GM12878 (cell line): ENCODE measurements at regions not wholly inside any gene's neighbourhood (a gene's known extent, or its start where the extent isn't known, plus 50 kb on each side); places are given as distances from the start of the nearest gene placed in this dataset.

Experiments used
- BHLHE40 ChIP-seq, 2 experiments: fragments of 450-650 bp in 1 of 2; IDR thresholded peaks; 2 replicates each; pipeline ENCODE4 v1.6.1; 2011 to 2017; ENCODE audit warnings: low read depth in 2 of 2, borderline replicate concordance in 1 of 2, improper control_type of control experiment in 1 of 2, low read length in 1 of 2, mild to moderate bottlenecking in 1 of 2
- CHD1 ChIP-seq: IDR thresholded peaks from 2 replicates; pipeline ENCODE4 v1.6.1; 2012; ENCODE audit warnings: low read depth, low read length, improper control_type of control experiment
- CTCF ChIP-seq, 3 experiments: IDR thresholded peaks in 2 of 3; conservative IDR thresholded peaks in 1 of 3; 2 replicates each; pipeline ENCODE4 v1.5.1; 2011; ENCODE audit warnings: low read depth in 3 of 3, low read length in 3 of 3, mild to moderate bottlenecking in 3 of 3, control low read depth in 2 of 3, moderate library complexity in 2 of 3, inconsistent platforms in 1 of 3, mixed read lengths in 1 of 3; ENCODE audit not compliant: control insufficient read depth in 2 of 3, insufficient read depth in 1 of 3; ENCODE audit errors: extremely low read depth in 1 of 3
- EGR1 ChIP-seq, 2 experiments: IDR thresholded peaks; 1 replicate in 1 of 2; 2 replicates in 1 of 2; pipeline ENCODE4 v1.6.1; 2011 to 2012; ENCODE audit warnings: low read depth in 2 of 2, low read length in 2 of 2, borderline replicate concordance in 1 of 2, mild to moderate bottlenecking in 1 of 2, moderate library complexity in 1 of 2
- MAX ChIP-seq: IDR thresholded peaks from 2 replicates; pipeline ENCODE4 v1.6.1; 2012; ENCODE audit warnings: low read depth, low read length, improper control_type of control experiment
- NFXL1 ChIP-seq: fragments of 450-650 bp; IDR thresholded peaks from 2 replicates; pipeline ENCODE4 v1.6.1; 2017; ENCODE audit warnings: antibody characterized with exemption, mild to moderate bottlenecking, borderline replicate concordance
- POLR2A ChIP-seq: IDR thresholded peaks from 2 replicates; pipeline ENCODE4 v1.6.1; 2011; ENCODE audit warnings: low read depth, mild to moderate bottlenecking, low read length
- RAD51 ChIP-seq: fragments of 450-650 bp; IDR thresholded peaks from 2 replicates; pipeline ENCODE4 v1.6.1; 2016; ENCODE audit warnings: moderate library complexity, mild to moderate bottlenecking, inconsistent platforms
- SMAD1 ChIP-seq: fragments of 450-650 bp; IDR thresholded peaks from 2 replicates; pipeline ENCODE4 v1.6.1; 2018; ENCODE audit warnings: mild to moderate bottlenecking, low read depth; ENCODE audit not compliant: partially characterized antibody
- SREBF2 ChIP-seq: IDR thresholded peaks from 2 replicates; pipeline ENCODE4 v1.6.1; 2012; ENCODE audit warnings: mild to moderate bottlenecking, low read length
- TARDBP ChIP-seq: IDR thresholded peaks from 2 replicates; pipeline ENCODE4 v1.6.1; 2016; ENCODE audit warnings: borderline replicate concordance

GRCh38 chr4:132572210-132572609 is 576.9 kb upstream of the PCDH10 start:
- TF ChIP-seq BHLHE40 (IDR thresholded peaks at IDR 0.05; ENCODE audit: borderline replicate concordance in 1 of 2, low read depth in 2 of 2, low read length in 1 of 2) (no peak), SREBF2 (no peak), CTCF (IDR thresholded peaks at IDR 0.05 in 2 of 3, conservative IDR thresholded peaks at IDR 0.05 in 1 of 3; ENCODE audit: control insufficient read depth in 2 of 3, extremely low read depth in 1 of 3, insufficient read depth in 1 of 3, low read depth in 3 of 3, low read length in 3 of 3) (no peak), EGR1 (IDR thresholded peaks at IDR 0.05; ENCODE audit: borderline replicate concordance in 1 of 2, low read depth in 2 of 2, low read length in 2 of 2) (no peak), NFXL1 (no peak), MAX (no peak), POLR2A (no peak), RAD51 (no peak), SMAD1 (no peak), TARDBP (no peak), CHD1 (no peak)
